ENCODE measurements at regions not wholly inside any gene's neighbourhood (a gene's known extent, or its start where the extent isn't known, plus 50 kb on each side); places are given as distances from the start of the nearest gene placed in this dataset.

DNA sequence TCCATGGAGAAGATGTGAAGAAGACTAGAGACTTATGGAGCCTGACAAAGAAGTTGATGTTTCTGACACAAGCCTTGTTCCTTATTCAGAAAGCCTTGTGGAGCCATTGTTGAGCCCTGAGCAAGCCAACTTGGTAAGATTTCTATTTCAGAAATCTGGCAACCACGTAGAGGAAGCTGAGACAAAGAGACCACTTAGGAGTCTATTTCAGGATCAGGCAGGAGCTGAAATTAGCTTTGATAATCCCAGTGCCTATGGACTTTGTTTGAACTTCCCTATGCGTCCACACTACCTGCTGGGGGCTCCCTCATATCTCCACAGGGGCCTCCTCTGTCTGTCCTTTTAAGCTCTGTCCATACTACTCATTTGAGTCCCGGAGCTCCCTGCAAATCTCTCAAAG is 540.0 kb upstream of the GOT2 start:
- DNase-seq: no peak

DNA sequence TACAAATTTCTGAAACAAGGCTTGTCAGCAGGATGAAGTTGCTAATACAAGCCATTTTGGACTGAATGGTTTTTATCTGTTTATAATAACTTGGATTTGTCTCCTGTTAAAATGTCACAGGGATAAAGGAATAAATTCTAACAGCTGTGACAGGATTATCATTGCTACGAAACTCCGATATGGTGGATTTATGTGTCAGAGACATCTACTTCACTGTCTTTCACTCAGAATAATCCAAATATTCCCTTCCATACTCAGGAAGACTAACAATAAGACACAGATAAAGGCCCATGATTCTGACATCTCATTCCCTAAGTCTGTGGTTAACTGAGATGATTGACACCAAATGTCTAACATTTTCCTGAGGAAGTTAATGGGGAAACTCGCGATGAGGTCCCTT is 529.8 kb upstream of the GOT2 start:
- no peak for DNase-seq

DNA sequence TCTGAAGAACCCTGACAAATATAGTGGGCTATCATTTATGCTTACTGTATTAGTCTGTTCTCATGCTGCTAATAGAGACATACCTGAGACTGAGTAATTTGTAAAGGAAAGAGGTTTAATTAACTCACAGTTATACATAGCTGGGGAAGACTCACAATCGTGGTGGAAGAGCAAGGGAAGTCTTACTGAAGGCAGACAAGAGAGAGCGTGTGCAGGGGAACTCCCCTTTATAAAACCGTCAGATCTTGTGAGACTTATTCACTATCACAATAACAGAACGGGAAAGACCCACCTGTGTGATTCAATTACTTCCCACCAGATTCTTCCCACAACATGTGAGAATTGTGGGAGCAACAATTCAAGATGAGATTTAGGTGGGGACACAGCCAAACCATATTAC is 526.8 kb upstream of the GOT2 start:
- peak in 1 of 4 experiments; percentile 2 for DNase-seq

DNA sequence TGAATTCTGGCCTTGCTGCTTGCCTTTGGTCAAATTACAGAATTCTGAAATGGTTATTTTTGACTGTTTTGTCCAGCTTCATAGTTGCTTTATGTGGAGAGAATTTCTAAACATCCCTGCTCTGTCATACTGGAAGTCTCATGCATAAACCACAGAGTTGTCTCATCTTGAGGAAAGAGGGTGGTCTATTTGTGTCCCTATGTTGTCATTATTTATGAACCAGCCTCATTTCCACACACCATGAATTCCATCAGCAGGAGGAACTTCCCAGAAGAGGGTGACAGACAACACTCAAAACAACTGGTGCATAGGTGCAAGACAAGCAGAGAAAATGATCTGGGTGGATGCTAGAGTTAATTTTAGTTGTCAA is 525.8 kb upstream of the GOT2 start:
- DNase-seq: peak; percentile 60 to 89 (median 72)

DNA sequence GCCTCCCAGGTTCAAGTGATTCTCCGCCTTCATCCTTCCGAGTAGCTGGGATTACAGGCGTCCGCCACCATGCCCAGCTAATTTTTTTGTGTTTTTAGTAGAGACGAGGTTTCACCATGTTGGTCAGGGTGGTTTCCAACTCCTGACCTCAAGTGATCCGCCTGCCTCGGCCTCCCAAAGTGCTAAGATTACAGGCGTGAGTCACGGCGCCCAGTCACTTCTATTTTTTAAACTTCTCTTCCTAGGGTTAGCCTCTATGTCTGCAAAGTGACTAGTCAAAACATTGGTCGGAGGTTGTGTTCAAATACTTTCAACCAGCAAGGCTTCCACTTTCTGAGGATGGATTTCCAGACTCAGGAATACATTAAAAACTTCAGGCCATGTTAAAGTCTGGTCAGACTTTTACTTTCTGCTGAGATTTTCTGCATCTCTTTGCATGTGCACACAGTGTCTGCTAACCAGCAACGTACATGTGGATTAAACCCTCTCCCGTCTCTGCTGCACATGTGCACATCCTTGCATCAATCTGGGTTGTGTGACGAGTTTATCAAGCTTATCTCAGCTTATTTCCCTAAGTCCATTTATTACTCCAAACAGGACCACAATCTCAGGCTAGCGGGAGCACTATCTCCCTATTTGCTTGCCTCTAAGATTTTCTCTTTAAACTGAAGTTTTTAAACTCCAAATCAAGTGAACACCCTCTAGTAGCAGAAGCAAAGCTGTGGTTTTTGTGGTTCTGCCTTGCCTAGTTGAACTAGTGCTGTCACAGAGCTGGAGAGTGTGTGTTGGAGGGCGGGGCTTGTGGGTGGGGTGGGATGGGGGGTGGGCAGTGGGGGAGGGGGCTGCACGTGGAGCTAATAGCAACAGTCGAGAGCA is 525.2 kb upstream of the GOT2 start:
- peak; percentile 55 to 74 (median 71) for DNase-seq

DNA sequence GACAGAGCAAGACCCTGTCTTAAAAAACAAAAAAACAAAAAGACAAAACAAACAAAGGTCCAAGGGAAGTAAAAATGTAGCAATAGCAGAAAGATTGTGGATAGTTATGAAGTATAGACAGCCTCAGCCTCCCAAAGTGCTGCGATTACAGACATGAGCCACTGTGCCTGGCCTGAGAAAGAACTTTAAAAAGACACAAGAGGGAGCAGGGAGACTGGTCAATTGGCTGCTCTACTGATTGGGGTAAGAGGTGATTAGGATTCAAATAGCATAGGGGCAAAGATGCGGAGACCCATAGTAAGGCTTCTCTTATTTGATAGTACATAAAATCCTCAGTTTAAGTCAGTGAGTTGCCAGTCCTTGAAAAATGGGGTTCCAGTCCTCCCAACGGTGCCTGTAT is 518.2 kb upstream of the GOT2 start:
- no peak for DNase-seq

DNA sequence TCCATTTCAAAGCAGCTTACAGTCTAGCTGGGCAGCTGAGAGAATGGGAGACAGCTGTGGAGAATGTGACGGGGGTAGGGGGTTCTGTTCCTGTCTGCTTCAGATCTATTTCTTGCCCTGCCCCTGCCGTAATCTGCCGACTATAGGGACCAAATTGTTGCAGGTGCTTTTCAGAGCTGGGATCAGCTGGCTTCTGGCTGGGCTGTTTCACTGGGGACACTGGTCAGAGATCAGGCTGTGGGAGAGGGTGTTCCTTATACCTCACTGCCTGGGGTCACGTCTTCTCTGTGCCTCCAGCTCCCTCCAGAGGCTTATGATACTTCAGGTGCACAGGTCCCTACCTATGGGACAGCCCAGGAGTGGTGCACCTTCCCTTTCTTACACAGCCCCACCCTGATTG is 514.9 kb upstream of the GOT2 start:
- DNase-seq: no peak

DNA sequence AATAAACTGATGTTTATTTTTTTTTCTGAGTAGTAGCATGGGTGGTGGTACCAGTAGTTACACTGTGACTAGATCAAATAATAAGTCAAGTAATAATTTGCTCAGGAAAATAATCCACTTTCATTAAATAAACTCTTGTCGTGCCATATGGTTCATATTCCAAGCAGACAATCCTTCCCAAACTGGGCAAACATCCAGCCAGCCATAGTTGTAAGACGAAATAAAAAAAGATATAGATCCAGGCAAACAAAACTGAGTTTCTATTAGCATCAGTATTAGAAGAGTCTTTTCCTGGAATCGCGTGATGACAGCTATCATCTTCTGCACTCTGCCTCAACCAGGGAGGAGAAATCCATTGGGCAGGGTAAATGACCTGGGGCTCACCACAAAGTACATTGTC is 508.4 kb upstream of the GOT2 start:
- no peak for DNase-seq

DNA sequence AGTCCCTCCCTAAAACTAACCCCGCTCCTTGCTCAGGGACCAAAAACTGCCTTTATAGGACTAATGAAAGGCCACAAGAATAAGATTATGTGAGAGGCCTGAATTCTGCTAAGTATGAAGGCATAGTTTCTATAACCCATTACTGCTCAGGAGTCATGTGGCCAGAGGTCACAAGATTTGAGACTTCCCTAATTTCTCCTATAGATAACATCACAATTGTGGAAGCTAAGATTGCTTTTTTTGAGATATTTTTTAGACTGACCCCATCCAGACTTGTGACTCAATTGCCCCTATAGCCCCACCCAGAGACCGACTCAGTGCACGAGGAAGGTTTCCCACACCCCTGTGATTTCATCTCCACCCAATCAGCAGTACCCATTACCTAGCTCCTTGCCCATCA is 504.1 kb upstream of the GOT2 start:
- peak; percentile 36 to 66 (median 57) for DNase-seq

DNA sequence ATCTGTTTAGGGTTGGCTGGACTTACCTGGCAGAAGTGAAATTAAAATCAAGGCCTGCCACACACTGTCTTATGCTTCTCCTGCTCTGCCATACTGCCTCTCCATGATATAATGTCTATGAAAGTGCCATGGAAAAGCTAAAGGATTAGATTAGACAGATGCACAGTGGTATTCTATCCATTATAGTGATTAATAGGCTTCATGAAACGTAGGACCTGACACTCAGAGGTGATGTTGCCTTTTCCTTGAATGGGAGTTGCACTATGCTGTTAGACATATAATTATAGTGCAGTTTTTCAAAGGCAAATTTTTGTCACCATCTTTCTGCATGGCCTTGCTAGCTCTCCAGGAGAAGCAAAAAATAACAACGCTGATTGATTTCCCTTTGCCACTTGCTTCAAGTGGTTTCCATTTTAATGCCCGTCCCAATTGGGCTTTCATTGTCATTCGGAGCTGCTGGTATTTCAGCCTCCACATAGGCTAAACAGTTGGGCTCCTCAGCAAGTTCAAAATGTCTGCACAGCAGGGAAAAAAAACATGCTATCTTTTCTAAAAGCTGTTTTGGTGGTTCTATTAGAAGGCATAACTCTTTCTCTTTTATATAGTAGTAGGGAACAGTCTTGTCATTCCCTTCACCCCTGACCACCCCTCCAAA is 502.8 kb upstream of the GOT2 start:
- no peak for DNase-seq

DNA sequence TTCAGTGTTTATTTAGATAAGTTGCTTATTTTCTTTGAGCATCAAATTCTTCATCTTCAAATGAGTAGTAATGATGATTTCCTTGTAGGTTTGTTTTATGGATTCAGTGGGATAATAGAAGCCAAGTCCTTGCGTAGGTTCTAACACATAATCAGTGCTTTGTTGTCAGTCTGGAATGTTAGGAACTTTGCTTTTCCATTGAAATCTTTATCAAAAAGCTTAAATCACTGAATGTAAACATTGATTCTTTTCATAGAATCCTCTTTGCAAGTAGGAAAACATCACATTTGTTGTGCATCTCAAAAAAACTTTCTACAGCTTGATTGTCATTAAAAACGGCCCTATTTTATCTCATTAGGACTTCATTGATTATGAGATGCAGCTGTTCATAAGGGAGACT is 490.3 kb upstream of the GOT2 start:
- DNase-seq: no peak

DNA sequence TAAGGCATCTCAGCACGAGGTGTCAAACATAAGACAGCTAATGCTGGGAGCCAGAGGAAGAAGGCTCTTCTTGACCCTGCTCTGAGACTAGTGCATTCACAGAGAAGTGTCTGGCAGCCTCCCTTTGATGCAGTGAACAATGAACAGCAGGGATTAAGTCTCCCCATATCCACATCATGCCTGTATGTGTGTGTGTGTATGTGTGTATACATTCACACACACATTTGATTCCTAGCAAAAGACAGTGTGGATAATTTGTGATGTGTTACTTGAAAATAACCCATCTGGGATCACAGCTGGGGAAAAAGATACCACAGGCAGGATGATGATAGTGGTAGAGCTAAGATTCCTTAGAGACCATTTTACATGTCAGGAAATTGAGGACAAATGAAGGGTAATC is 485.9 kb upstream of the GOT2 start:
- no peak for DNase-seq

DNA sequence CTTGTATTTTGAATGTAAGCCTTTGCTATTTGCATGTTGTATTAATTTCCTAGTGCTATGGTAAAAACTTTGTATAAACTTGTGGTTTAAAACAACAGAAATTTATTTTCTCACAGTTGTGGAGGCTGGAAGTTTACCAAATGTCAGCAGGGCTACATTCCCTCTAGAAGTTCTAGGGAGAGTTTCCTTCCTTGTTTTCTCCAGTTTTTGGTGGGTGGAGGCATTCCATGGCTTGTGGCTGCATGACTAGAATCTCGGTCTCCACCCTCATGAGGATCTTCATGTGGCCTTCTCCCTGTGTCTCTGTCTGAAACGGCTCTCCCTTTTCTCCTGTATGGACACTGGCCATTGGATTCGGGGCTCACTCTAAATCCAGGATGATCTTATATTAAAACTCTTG is 482.2 kb upstream of the GOT2 start:
- no peak for DNase-seq

DNA sequence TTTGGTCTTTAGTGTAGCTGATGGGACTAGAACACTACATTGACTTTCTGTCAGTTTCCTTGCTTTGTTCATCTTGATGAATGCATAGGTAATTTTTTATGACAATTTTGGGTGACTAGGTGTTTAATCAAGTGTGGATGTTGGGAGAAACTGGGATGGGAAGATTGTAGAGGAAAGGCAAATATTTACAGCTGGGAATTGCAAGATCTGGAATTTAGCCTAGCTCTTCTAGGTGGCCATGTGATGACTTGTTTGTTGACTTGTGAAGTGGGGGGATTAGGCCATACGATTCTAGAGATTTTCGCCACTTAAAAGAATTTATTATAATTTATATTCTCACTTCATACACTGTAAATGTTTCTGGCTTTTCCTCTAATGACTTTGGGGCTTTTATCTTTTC is 480.3 kb upstream of the GOT2 start:
- DNase-seq: no peak

DNA sequence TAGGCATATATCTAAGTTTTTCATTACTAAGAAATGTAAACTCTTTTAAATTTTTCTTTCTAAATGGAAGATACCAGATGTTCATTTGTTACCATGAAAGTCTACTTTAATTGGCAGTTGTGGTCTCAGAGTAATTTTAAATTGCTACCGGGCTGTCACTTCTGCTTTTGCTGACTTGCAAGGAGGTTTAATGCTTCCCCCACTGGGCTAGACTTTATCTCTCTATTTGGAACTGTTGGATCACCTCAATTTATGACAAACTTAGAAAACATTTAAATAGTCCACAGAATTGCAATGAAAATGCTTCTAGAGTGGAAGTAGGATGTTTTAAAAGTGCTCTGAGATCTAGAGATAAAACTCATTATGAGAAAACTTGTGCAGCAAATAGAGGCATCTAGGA is 479.8 kb upstream of the GOT2 start:
- DNase-seq: peak in 1 of 4 experiments; percentile 5

DNA sequence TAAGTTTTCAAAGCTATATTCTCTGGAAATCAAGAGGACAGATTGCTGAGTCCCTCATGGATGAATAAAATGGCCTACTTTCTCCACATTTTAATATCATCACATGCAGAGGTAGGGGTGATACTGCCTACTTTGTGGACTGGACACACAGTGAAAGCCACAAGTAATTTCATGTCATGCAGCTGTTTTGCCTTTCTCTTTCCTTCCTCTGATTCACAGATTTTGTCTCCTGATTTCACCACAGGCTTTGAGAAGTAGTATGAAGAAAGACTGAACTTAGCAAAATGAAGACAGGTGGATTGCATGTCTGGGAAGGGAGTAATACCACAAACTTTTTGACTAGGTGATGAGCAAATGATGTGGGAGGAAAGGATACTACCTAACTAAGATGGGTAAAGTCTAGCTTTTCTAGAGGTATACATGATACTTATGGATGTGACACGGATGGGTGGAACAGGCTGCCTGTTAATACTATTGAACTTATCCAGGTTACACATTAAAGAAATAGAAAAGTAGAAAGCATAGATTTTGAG is 478.4 kb upstream of the GOT2 start:
- DNase-seq: no peak

DNA sequence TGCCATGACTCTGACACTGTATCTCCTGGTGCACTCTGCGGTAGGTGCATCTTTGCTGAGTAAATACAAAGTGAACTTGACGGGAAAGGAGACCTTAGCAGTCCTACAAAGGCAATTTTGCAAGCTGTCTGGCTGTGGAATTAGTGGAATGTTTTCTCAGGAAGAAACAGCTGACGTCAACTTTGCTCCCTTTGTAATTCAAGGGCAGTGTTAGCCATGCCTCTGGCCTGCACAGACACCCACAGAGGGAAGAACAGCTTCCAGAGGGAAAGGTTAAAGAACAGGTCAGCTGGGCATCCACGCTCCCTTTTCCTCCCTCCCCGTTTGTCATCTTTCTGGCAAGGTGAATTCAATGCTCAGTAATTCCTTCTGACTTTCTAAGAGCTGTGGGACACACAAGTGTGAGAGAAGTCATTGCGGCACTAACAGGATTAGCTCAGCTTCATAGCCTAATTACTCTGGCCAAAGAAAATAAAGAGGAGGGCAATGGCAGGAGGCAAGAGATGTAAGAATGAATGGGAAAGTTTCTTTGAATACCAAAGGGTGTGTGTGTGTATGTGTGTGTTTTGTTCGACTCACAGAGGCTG is 476.9 kb upstream of the GOT2 start:
- DNase-seq: no peak

DNA sequence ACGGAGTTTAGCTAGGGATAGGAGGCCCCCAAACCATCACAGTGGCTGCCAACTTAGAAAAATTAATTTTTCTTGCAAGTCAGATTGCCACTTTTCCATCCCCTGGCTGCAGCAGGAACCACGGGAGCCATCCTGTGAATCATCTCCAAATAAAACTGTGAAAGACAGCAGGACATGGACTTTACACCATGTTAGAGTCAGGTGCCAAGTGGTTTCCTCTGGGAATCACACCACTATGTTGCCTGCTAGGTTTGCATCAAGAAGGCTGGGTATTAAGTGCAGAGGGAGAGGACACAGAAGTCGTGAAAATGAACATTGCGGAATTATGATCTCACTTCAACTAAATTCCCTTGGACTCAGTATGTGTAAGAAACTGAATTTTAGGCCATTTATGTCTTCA is 471.3 kb upstream of the GOT2 start:
- DNase-seq: no peak

DNA sequence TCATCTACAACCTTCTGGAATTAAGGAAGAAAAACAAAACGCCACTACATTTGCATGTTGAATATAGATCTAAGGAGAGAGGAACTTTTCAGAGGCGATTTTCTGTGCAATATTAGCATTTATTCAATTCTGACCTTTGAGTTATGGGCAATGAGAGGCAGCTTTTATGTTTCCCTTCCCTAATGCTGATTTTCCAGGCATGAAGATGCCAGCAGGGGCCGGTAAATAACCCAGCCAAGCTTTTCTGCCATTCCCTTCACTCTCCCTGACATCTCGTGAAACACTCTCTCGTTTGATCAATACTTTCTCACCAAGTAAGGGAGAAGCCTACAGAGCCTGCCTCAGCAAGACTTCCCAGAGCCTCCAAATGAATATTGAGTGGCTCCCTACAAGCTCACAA is 470.5 kb upstream of the GOT2 start:
- DNase-seq: no peak

DNA sequence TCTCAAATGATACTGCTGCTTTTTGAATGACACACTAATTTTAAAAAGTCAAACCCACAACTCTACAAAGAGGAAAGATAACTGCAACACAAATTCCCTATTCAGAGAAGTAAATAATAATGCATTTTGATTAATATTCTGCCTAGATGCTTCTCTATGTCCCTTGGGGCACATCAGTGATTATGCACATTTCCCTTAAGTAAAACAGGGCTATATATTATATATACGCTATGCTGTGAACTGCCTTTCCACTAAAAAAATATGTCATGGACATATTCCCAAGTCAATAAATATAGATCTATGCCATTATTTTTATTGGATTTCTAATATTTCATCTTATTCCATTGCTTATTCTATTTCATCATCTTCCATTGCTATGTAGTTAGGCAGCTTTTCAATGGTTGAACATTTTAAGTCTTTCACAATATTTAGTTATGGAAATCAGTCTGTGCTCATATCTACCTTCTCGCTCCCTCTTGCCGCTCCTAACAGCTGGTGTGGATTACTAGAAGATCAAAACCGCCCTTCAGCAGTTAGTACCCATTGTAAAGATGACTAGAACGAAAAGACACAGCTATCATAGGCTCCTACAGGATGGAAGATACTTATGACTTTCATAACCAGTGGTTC is 468.2 kb upstream of the GOT2 start:
- no peak for DNase-seq

DNA sequence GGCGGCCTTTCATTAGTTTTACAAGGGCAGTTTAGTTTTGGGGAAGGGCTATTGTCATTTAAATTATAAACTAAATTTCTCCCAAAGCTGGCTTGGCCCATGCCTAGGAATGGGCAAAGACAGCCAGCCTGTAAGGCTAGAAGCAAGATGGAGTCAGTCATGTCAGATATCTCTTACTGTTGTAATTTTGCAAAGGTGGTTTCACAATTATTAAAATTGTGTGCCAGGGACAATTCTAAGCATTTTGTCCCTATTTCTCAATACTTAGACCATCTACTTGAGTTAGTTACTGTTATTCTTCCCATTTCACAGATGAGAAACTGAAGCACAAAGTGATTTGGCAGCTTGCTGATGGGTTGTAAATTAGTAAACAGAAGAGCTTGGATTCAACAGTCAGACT is 467.7 kb upstream of the GOT2 start:
- no peak for DNase-seq

DNA sequence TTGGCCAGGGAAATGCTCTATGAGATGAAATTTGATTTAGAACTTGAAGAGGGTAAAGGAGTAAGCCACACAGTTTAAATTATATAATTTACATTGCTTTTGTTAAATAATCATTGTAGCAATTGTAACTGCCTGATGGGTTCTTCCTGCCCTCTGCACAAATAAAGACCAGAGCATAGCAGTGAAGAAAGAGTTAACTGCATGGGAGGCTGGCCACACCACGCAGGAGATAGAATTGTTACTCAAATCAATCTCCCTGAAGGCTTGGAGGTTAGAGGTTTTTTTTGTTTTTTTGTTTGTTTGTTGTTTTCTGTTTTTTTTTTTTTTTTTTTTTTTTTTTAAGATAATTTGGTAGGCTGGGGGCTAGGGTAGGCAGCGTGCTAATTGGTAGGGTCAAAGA is 467.0 kb upstream of the GOT2 start:
- no peak for DNase-seq

DNA sequence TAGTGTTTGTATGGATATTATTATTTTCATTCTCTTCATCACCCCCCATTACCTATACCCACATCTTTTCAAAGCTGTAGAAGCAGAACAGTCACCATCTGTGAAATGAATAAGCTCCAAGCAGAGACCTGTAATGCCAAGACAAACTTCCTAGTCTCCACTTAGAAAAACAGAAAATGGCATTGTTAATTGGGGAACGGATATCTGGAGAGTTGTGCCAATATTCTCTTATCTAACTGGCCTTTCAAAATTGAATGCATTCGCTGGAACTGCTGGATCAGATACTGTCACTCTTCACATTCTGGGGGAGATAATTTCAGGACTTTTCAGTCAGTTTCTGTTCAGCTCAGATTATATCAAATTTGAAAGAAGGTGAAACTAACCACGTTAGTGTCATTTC is 464.4 kb upstream of the GOT2 start:
- DNase-seq: no peak
